Esophagus muscularis mucosa (tissue), 4 donors: ENCODE measurements at regions not wholly inside any gene's neighbourhood (a gene's known extent, or its start where the extent isn't known, plus 50 kb on each side); places are given as distances from the start of the nearest gene placed in this dataset.

Experiments
- CTCF ChIP-seq, 3 experiments: fragments of 200-600 bp in 2 of 3; fragments of 450-650 bp in 1 of 3; sonication (generic) in 2 of 3; IDR thresholded peaks; one replicate each; pipeline ENCODE4 v1.5.1; 2017 to 2019; ENCODE audit warnings: antibody characterized with exemption in 3 of 3, mild to moderate bottlenecking in 2 of 3, moderate library complexity in 1 of 3
- EP300 ChIP-seq: sonication (generic); formaldehyde crosslinking; IDR thresholded peaks from one replicate; pipeline ENCODE4 v1.6.1; 2017; ENCODE audit warnings: antibody characterized with exemption
- POLR2A ChIP-seq: fragments of 450-650 bp; IDR thresholded peaks from one replicate; pipeline ENCODE4 v1.6.1; 2017; ENCODE audit warnings: antibody characterized with exemption, moderate library complexity, mild to moderate bottlenecking, low read depth
- POLR2AphosphoS5 ChIP-seq, 2 donors: sonication (generic); formaldehyde crosslinking; IDR thresholded peaks; one replicate each; pipeline ENCODE4 v1.6.1; 2017; ENCODE audit warnings: antibody characterized with exemption in 2 of 2

DNA sequence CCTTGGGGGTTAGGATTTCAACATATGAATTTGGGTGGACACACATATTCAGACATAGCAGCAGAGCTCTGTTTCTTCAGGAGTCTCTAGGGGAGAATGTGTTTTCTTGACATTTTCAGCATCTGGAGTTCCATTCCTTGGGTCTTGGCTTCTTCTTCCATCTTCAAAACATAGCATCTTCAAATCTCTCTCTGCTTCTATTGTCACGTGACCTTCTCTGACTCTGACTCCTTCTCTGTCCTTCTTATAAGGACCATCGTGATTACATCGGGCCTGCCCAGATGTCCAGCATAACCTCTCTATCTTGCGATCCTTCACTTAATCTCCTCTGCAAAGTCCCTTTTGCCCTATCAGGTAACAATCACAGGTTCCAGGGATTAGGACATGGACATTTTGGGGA is 101.0 kb upstream of the CHD6 start:
- no peak for TF ChIP-seq POLR2AphosphoS5 (IDR thresholded peaks at IDR 0.05)
- no peak for TF ChIP-seq CTCF (IDR thresholded peaks at IDR 0.05)
- no peak for TF ChIP-seq EP300
- TF ChIP-seq POLR2A = no peak
